ENCODE measurements at regions not wholly inside any gene's neighbourhood (a gene's known extent, or its start where the extent isn't known, plus 50 kb on each side); places are given as distances from the start of the nearest gene placed in this dataset.

DNA sequence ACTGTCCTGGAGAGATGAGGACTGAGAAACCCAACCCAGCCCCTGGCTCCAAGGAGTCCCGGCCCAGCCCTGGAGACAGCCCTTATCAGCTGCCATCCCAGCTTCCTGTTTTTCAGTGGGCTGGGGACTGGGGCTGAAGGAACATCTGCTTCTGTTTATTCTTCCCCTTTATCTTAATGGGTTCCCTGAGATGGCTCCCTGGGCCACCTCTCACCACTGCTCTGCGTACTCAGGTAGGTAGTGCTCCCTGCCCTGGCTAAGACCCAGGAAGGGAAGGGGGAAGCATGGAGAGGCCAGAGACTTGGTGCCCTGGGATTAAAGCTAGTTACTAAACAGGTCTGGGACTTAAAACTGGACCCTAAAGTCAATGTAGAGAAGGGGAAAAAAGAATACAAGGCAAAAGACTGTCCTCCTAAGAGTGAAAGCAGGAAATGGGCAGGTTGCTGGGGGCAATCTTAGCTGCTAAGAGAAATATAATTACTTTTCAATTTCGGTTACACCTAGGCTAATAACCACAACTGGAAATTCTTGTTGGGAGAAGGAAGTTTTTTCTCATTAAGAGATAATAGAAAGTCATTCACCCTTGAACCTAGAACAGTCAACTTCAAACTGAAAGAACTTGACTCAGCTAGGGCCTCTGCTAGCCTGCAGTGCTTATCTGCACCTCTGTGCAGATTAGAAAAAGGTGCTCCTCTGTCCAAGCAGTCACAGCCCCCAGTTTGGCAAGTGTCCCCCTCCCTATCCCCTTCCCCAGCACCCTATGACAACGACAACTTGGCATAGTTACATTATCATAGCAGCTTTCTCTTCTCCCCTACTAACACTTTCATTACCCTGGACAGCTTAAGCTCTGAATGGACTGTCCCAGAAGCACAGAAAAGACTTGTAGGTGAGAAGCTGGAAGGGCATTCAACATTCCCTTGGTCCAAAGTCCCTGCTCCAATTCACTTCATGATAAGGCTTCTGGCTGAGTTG, 65.6 kb upstream of the KDM7A start:
- no peak overlapping the region for H3K4me3 ChIP-seq (ENCODE audit: low read length)
- no peaks in the 10 kb centered on the region for H3K36me3 ChIP-seq (ENCODE audit: control insufficient read depth, insufficient read depth, low read length)
- peaks cover 46% of the 10 kb centered on the region for H3K4me1 ChIP-seq (ENCODE audit: control insufficient read depth, insufficient read depth, low read length)
- WGBS (ENCODE audit: insufficient coverage, low lambda C conversion rate), result no CpG with 5 or more reads among the region's 4 CpGs
- peak; percentile 75 to 95 for DNase-seq
- H3K27me3 ChIP-seq (ENCODE audit: control insufficient read depth, insufficient read depth, low read length), result no peaks in the 10 kb centered on the region
- no peaks in the 10 kb centered on the region for H3K9me3 ChIP-seq (ENCODE audit: control insufficient read depth, low read depth, low read length)
- peak overlapping the region; percentile 87 for H3K27ac ChIP-seq (ENCODE audit: low read length)

DNA sequence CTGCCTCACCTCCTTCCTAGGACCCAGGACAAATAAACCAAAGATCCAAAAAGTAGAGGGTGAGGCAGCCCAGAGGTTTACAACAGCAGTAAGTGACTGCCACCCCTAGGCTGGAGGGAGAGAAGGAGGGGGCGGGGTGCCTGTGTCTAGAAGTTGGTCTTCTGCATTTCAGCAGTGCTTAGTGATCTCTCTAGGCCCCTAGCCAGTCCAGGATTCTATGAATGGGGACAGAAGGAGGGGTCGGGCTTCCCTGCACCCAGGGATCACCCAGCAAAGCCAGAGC, 62.8 kb upstream of the KDM7A start:
- Histone ChIP-seq H3K4me1 (ENCODE audit: control insufficient read depth, insufficient read depth, low read length) (peaks cover 54% of the 10 kb centered on the region), H3K4me3 (ENCODE audit: low read length) (no peak overlapping the region), H3K36me3 (ENCODE audit: control insufficient read depth, insufficient read depth, low read length) (no peaks in the 10 kb centered on the region), H3K9me3 (ENCODE audit: control insufficient read depth, low read depth, low read length) (no peaks in the 10 kb centered on the region), H3K27me3 (ENCODE audit: control insufficient read depth, insufficient read depth, low read length) (no peaks in the 10 kb centered on the region), H3K27ac (ENCODE audit: low read length) (peak overlapping the region; percentile 43)
- DNase-seq, result peak in 1 of 2 donors; percentile 27
- WGBS (ENCODE audit: insufficient coverage, low lambda C conversion rate), result no CpG with 5 or more reads among the region's 2 CpGs

DNA sequence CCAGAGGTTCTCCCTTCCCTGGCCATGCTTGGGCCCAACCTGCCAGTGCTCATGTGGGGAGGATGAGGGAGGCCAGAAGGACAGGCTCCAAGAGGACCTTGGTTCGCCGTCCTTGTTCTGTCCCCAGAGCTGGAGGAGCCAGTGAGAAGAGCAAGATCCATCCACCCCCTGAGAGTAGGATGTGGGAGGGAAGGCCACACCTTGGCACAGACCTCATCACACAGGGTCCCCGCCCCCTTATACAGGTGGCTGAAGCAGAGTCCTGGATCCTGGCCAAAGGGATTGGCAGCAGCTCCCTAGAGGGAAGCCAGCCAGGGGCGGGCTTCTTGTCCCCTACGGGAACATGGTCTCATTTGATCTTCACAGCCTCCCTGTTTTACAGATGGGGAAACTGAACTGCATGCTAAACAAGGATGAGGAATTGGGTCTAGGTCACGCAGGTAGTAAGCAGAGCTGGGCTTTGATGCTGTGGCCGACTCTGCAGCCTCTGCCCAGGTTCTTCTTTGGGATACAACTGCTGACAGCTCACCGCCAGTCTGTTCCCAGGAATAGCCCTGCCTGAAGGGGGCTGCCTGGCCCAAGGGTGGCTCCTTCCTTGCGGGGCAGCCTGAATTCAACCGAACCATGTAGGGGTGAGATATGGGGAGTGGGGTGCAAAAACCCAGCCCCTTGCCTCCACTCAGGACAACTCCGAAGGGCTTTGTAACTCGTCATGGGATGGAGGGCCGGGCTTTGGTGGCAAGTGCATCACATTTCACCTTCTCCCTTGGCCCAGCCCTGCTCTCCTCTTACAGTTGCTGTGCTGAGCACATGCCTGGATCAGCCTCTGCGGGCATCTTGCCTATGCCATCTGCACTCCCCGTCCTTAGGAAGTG, 62.2 kb upstream of the KDM7A start:
- peak overlapping the region; percentile 66 for H3K27ac ChIP-seq (ENCODE audit: low read length)
- H3K4me1 ChIP-seq (ENCODE audit: control insufficient read depth, insufficient read depth, low read length), result peaks cover 52% of the 10 kb centered on the region
- H3K36me3 ChIP-seq (ENCODE audit: control insufficient read depth, insufficient read depth, low read length), result no peaks in the 10 kb centered on the region
- WGBS (ENCODE audit: insufficient coverage, low lambda C conversion rate), result no CpG with 5 or more reads among the region's 15 CpGs
- no peak overlapping the region for H3K4me3 ChIP-seq (ENCODE audit: low read length)
- H3K27me3 ChIP-seq (ENCODE audit: control insufficient read depth, insufficient read depth, low read length), result no peaks in the 10 kb centered on the region
- H3K9me3 ChIP-seq (ENCODE audit: control insufficient read depth, low read depth, low read length), result peaks cover 2% of the 10 kb centered on the region
- DNase-seq, result peak; percentile 82 to 91

DNA sequence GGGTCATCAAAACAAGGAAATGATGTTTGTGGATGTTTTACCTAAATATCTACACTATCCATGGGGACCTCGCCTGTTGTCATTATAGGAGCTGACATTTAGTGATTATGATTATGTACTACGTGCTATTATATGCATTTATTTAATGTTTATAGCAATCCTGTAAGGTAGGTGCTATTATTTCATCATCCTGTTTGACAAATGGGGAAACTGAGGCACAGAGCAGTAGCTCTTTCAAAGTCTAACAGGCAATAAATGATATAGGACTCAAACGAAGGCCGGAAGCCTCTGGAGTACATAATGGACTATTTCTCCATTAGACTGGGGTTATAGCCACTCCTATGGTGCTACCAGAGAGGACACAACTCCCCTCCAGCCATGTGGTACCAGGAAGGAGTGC, 60.6 kb upstream of the KDM7A start:
- no peak for DNase-seq
- Histone ChIP-seq H3K4me1 (ENCODE audit: control insufficient read depth, insufficient read depth, low read length) (peaks cover 50% of the 10 kb centered on the region), H3K4me3 (ENCODE audit: low read length) (no peak overlapping the region), H3K27ac (ENCODE audit: low read length) (no peak overlapping the region), H3K9me3 (ENCODE audit: control insufficient read depth, low read depth, low read length) (peaks cover 3% of the 10 kb centered on the region), H3K27me3 (ENCODE audit: control insufficient read depth, insufficient read depth, low read length) (no peaks in the 10 kb centered on the region), H3K36me3 (ENCODE audit: control insufficient read depth, insufficient read depth, low read length) (no peaks in the 10 kb centered on the region)
- WGBS (ENCODE audit: insufficient coverage, low lambda C conversion rate), result no CpG with 5 or more reads among the region's 4 CpGs

DNA sequence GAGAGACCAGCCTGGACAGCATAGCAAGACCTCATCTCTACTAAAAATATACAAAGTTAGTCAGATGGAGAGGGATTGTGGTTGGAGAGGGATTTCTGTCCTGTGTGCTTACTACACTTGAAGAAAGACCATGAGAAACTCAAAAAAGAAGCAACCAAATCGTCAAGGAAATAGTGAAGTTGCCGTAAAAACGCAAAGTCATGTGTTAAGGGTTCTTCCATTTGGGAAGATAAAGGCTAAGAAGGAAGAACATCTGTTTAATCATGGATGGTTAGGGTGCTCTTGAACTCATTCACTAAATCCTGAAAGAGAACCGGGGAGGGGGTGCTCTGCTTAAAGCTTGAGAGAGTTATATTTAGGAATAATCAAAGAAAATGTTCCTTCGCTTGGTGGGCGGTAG, 59.8 kb upstream of the KDM7A start:
- no peaks in the 10 kb centered on the region for H3K36me3 ChIP-seq (ENCODE audit: control insufficient read depth, insufficient read depth, low read length)
- H3K27me3 ChIP-seq (ENCODE audit: control insufficient read depth, insufficient read depth, low read length), result no peaks in the 10 kb centered on the region
- H3K9me3 ChIP-seq (ENCODE audit: control insufficient read depth, low read depth, low read length), result peaks cover 3% of the 10 kb centered on the region
- no peak overlapping the region for H3K27ac ChIP-seq (ENCODE audit: low read length)
- 90% methylated on average over 5 of the region's 6 CpGs for WGBS (ENCODE audit: insufficient coverage, low lambda C conversion rate)
- no peak overlapping the region for H3K4me3 ChIP-seq (ENCODE audit: low read length)
- H3K4me1 ChIP-seq (ENCODE audit: control insufficient read depth, insufficient read depth, low read length), result peaks cover 49% of the 10 kb centered on the region
- no peak for DNase-seq

- DNase-seq, result no peak
- H3K9me3 ChIP-seq (ENCODE audit: control insufficient read depth, low read depth, low read length), result peaks cover 5% of the 10 kb centered on the region
- no peaks in the 10 kb centered on the region for H3K36me3 ChIP-seq (ENCODE audit: control insufficient read depth, insufficient read depth, low read length)
- no peak overlapping the region for H3K4me3 ChIP-seq (ENCODE audit: low read length)
- peaks cover 39% of the 10 kb centered on the region for H3K4me1 ChIP-seq (ENCODE audit: control insufficient read depth, insufficient read depth, low read length)
- 100% methylated on average over 1 of the region's 5 CpGs for WGBS (ENCODE audit: insufficient coverage, low lambda C conversion rate)
- no peak overlapping the region for H3K27ac ChIP-seq (ENCODE audit: low read length)
- peaks cover 6% of the 10 kb centered on the region for H3K27me3 ChIP-seq (ENCODE audit: control insufficient read depth, insufficient read depth, low read length)
Observed at GRCh38 chr7:140235114-140235513, 58.3 kb upstream of the KDM7A start.

DNA sequence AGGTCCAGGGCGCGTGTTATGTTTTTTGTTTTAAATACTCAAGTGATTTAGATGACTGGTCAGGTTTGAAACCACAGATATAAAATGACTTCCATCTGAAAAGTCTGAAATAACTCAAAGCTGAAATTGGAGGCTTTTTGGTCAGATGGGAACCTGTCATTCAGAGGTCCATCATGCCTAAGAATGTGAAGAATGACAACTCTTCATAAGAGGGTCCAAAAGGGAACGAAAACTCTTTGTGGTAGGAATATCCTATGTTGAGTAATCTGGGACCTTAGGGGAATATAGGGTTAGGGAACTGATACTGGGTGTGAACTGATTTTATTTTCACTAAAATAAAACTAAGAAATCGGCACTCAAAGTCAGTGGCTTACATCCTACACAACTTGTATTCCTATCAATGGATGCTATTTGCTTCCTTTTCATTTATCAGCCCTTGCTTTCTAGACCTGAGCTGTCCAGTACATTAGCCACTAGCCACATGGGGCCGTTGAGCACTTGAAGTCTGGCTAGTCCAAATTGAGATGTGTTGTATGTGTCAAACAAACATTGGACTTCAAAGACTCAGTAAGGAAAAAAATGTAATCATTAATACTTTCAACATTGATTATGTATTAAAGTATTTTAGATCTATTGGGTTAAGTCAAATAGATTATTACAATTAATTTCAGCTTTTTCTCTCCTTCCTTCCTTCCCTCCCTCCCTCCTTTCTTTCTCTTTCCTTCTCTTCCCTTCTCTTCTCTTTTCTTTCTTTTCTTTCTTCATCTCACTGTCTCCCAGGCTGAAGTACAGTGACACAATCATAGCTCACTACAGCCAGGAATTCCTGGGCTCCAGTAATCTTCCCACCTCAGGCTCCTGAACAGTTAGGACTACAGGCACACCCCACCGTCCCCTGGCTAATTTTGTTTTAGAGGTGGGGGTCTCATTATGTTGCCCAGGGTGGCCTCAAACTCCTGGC, 56.5 kb upstream of the KDM7A start:
- Histone ChIP-seq H3K27ac (ENCODE audit: low read length) (peak overlapping the region; percentile 79), H3K27me3 (ENCODE audit: control insufficient read depth, insufficient read depth, low read length) (peaks cover 12% of the 10 kb centered on the region), H3K36me3 (ENCODE audit: control insufficient read depth, insufficient read depth, low read length) (no peaks in the 10 kb centered on the region), H3K9me3 (ENCODE audit: control insufficient read depth, low read depth, low read length) (peaks cover 6% of the 10 kb centered on the region), H3K4me3 (ENCODE audit: low read length) (no peak overlapping the region), H3K4me1 (ENCODE audit: control insufficient read depth, insufficient read depth, low read length) (peaks cover 28% of the 10 kb centered on the region)
- DNase-seq, result no peak
- 100% methylated on average over 2 of the region's 6 CpGs for WGBS (ENCODE audit: insufficient coverage, low lambda C conversion rate)

DNA sequence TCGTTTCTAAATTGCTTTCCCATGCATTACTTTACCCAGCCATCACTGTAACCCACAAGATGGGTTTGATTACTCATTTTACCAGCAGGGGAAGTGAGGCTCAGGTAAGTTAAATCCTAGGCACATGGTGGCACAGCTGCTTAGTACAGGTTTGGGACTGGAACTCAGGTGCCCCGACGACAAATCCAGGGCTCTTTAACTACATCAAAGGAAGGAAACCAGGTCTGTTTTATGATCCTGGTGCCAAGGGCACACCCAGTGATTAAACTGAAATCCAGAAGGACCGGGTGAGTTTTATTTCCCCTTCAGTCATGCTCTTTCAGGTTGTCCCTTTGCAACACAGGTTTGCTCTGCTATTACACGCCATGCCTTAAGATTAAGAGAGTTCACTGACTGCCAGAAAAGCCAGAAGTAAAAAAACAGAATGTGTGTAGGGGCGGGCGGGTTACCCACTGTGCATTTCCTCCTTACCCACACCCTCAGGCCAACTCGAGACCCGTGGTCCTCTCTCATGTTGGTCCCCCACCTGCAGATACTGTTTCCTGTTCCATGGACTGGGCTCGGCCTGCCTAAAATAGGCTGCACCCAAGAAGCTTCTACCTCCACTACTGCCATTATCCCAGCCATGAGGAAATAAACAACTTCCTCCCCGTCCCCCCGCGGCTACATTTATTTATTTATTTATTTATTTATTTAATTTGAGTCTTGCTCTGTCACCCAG, 55.1 kb upstream of the KDM7A start:
- DNase-seq, result peak; percentile 64 to 89
- H3K9me3 ChIP-seq (ENCODE audit: control insufficient read depth, low read depth, low read length), result peaks cover 6% of the 10 kb centered on the region
- H3K27me3 ChIP-seq (ENCODE audit: control insufficient read depth, insufficient read depth, low read length), result peaks cover 12% of the 10 kb centered on the region
- peak overlapping the region; percentile 79 for H3K27ac ChIP-seq (ENCODE audit: low read length)
- H3K36me3 ChIP-seq (ENCODE audit: control insufficient read depth, insufficient read depth, low read length), result no peaks in the 10 kb centered on the region
- H3K4me1 ChIP-seq (ENCODE audit: control insufficient read depth, insufficient read depth, low read length), result peaks cover 23% of the 10 kb centered on the region
- WGBS (ENCODE audit: insufficient coverage, low lambda C conversion rate), result 0% methylated on average over 1 of the region's 13 CpGs
- peak overlapping the region; percentile 55 for H3K4me3 ChIP-seq (ENCODE audit: low read length)

- no peaks in the 10 kb centered on the region for H3K36me3 ChIP-seq (ENCODE audit: control insufficient read depth, insufficient read depth, low read length)
- peaks cover 12% of the 10 kb centered on the region for H3K27me3 ChIP-seq (ENCODE audit: control insufficient read depth, insufficient read depth, low read length)
- WGBS (ENCODE audit: insufficient coverage, low lambda C conversion rate), result no CpG with 5 or more reads among the region's 59 CpGs
- peak overlapping the region; percentile 79 for H3K27ac ChIP-seq (ENCODE audit: low read length)
- H3K4me3 ChIP-seq (ENCODE audit: low read length), result peak overlapping the region; percentile 55
- peaks cover 17% of the 10 kb centered on the region for H3K4me1 ChIP-seq (ENCODE audit: control insufficient read depth, insufficient read depth, low read length)
- DNase-seq, result peak; percentile 43 to 84
- peaks cover 6% of the 10 kb centered on the region for H3K9me3 ChIP-seq (ENCODE audit: control insufficient read depth, low read depth, low read length)
Observed at GRCh38 chr7:140230861-140231770, 54.3 kb upstream of the KDM7A start.

Data from large intestine (tissue), 3 donors.